ENCODE measurements at regions not wholly inside any gene's neighbourhood (a gene's known extent, or its start where the extent isn't known, plus 50 kb on each side); places are given as distances from the start of the nearest gene placed in this dataset.

DNA sequence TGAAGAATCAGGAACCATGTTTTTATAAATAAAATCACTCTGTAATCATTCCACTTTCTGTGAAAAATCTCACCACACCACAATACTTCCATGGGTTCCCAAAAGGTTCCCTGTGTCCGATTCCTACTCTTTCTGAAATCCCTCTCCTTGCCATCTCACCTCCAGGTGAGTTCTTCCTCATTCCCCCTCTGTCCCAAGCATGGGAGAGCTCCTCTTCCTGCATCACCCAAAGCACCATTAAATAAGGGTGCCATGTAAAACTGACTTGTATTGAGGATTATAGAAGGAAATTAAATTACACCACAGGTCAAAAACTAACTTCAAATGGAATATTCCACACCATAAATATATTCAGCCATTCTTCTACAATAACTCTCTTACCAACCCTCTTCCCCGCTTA, 55.8 kb upstream of the ETAA1 start:
- no peak for DNase-seq (ENCODE audit: low spot score)
- Histone ChIP-seq H3K27ac (no peak overlapping the region), H3K4me3 (no peak overlapping the region), H3K9me3 (no peaks in the 10 kb centered on the region), H3K36me3 (no peaks in the 10 kb centered on the region), H3K27me3 (replicated peaks; ENCODE audit: insufficient read depth) (no peaks in the 10 kb centered on the region), H3K4me1 (ENCODE audit: control insufficient read depth in 1 of 2, low read depth in 2 of 2) (no peaks in the 10 kb centered on the region)
- TF ChIP-seq, protein P1, sequence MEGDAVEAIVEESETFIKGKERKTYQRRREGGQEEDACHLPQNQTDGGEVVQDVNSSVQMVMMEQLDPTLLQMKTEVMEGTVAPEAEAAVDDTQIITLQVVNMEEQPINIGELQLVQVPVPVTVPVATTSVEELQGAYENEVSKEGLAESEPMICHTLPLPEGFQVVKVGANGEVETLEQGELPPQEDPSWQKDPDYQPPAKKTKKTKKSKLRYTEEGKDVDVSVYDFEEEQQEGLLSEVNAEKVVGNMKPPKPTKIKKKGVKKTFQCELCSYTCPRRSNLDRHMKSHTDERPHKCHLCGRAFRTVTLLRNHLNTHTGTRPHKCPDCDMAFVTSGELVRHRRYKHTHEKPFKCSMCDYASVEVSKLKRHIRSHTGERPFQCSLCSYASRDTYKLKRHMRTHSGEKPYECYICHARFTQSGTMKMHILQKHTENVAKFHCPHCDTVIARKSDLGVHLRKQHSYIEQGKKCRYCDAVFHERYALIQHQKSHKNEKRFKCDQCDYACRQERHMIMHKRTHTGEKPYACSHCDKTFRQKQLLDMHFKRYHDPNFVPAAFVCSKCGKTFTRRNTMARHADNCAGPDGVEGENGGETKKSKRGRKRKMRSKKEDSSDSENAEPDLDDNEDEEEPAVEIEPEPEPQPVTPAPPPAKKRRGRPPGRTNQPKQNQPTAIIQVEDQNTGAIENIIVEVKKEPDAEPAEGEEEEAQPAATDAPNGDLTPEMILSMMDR (IDR thresholded peaks at IDR 0.05), result no peak
- ATAC-seq (ENCODE audit: insufficient number of reproducible peaks, low FRiP score, low read depth), result no peak

DNA sequence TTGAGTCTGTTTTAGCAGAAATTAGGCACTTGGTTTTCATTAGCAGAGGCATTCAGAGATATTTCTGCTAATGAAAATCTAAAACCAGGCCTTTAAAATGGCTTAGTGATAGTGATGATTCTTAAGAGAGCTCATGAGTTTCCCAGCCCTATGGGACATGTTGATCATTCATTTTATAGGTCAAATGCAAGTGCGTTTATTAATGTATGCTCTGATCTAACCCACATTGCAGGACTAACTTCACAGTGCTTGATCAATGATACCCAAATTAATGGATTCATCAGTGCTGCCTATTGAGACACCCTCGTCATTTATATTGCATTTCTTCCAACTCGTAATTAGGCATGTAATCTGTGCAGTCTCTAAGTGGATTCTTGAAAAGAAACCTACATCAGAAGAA, 54.7 kb upstream of the ETAA1 start:
- no peaks in the 10 kb centered on the region for H3K4me1 ChIP-seq (ENCODE audit: control insufficient read depth in 1 of 2, low read depth in 2 of 2)
- H3K36me3 ChIP-seq, result no peaks in the 10 kb centered on the region
- no peaks in the 10 kb centered on the region for H3K27me3 ChIP-seq (replicated peaks; ENCODE audit: insufficient read depth)
- no peaks in the 10 kb centered on the region for H3K9me3 ChIP-seq
- ATAC-seq (ENCODE audit: insufficient number of reproducible peaks, low FRiP score, low read depth) (no peak), DNase-seq (ENCODE audit: low spot score) (no peak)
- H3K4me3 ChIP-seq, result no peak overlapping the region
- H3K27ac ChIP-seq, result no peak overlapping the region
- TF ChIP-seq, protein P1 (IDR thresholded peaks at IDR 0.05), result no peak

DNA sequence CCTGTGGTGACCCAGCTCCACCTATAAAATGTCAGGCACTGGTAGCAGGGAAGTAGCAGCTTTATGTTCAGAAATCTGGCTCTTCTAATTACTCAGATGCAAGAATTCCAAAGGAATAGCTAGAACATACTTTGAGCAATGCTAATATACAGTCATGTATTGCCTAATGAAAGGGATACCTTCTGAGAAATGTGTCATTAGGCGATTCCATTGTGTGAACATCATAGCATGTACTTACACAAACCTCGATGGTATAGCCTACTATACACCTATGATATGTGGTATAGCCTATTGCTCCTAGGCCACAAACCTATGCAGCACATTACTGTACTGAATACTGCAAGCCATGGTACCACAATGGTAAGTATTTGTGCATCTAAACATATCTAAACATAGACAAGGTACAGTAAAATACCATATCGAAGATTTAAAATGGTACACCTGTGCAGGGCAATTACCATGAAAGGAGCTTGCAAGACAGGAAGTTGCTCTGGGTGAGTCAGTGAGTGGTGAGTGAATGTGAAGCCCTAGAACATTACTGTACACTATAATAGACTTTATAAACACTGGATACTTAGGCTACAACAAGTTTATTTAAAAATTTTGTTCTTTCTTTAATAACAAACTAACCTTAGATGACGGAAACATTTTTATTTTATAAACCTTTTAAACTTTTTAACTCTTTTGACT, 50.3 kb upstream of the ETAA1 start:
- H3K4me3 ChIP-seq, result no peak overlapping the region

More for the DNA sequence above, 50.3 kb upstream of the ETAA1 start:
- ATAC-seq (ENCODE audit: insufficient number of reproducible peaks, low FRiP score, low read depth) (no peak), DNase-seq (ENCODE audit: low spot score) (no peak)
- Histone ChIP-seq H3K9me3 (no peaks in the 10 kb centered on the region), H3K4me1 (ENCODE audit: control insufficient read depth in 1 of 2, low read depth in 2 of 2) (no peaks in the 10 kb centered on the region), H3K36me3 (no peaks in the 10 kb centered on the region), H3K27ac (no peak overlapping the region), H3K27me3 (replicated peaks; ENCODE audit: insufficient read depth) (no peaks in the 10 kb centered on the region)
- TF ChIP-seq, protein P1 (IDR thresholded peaks at IDR 0.05), result no peak
